Cardiac fibroblast (primary cell): ENCODE measurements at regions not wholly inside any gene's neighbourhood (a gene's known extent, or its start where the extent isn't known, plus 50 kb on each side); places are given as distances from the start of the nearest gene placed in this dataset.

Experiments used
- DNase-seq, 2 donors: peaks; one replicate each; pipeline versions ENCODE4 v3.0.0 to v3.0.0-alpha.2; 2010; ENCODE audit warnings: low read depth in 2 of 2
- H3K4me3 ChIP-seq, 2 donors: replicated peaks in 1 of 2; 1 replicate in 1 of 2; 2 replicates in 1 of 2; pipeline ENCODE4 v1.5.1; 2011; ENCODE audit warnings: low read depth in 2 of 2, low read length in 2 of 2, mild to moderate bottlenecking in 2 of 2, moderate library complexity in 1 of 2
- CTCF ChIP-seq: IDR thresholded peaks from one replicate; pipeline ENCODE4 v1.5.1; 2011; ENCODE audit warnings: low read depth, mild to moderate bottlenecking, low read length, inconsistent platforms

GRCh38 chr20:54340667-54341081 is 132.8 kb downstream of the PFDN4 start:
- no peak overlapping the region for H3K4me3 ChIP-seq
- TF ChIP-seq CTCF: no peak
- peak; percentile 49 to 79 for DNase-seq

GRCh38 chr20:54342258-54342920 is 133.0 kb upstream of the DOK5 start:
- H3K4me3 ChIP-seq: no peak overlapping the region
- DNase-seq: no peak

GRCh38 chr20:54343099-54343498 is 132.3 kb upstream of the DOK5 start:
- DNase-seq: no peak
- no peak for TF ChIP-seq CTCF
- no peak overlapping the region for H3K4me3 ChIP-seq

More at GRCh38 chr20:54342258-54342920, 133.0 kb upstream of the DOK5 start:
- no peak for TF ChIP-seq CTCF

GRCh38 chr20:54343634-54344033 is 131.8 kb upstream of the DOK5 start:
- DNase-seq: no peak
- no peak for TF ChIP-seq CTCF
- no peak overlapping the region for H3K4me3 ChIP-seq

GRCh38 chr20:54344832-54345231 is 130.6 kb upstream of the DOK5 start:
- TF ChIP-seq CTCF: no peak
- DNase-seq: no peak
- H3K4me3 ChIP-seq: no peak overlapping the region

GRCh38 chr20:54345301-54345724 is 130.1 kb upstream of the DOK5 start:
- no peak overlapping the region for H3K4me3 ChIP-seq
- TF ChIP-seq CTCF: no peak
- peak; percentile 82 to 83 for DNase-seq

GRCh38 chr20:54345821-54346220 is 129.6 kb upstream of the DOK5 start:
- peak; percentile 49 to 52 for DNase-seq
- TF ChIP-seq CTCF: no peak
- H3K4me3 ChIP-seq: no peak overlapping the region
